ENCODE measurements at regions not wholly inside any gene's neighbourhood (a gene's known extent, or its start where the extent isn't known, plus 50 kb on each side); places are given as distances from the start of the nearest gene placed in this dataset.

- TF ChIP-seq, protein P1, sequence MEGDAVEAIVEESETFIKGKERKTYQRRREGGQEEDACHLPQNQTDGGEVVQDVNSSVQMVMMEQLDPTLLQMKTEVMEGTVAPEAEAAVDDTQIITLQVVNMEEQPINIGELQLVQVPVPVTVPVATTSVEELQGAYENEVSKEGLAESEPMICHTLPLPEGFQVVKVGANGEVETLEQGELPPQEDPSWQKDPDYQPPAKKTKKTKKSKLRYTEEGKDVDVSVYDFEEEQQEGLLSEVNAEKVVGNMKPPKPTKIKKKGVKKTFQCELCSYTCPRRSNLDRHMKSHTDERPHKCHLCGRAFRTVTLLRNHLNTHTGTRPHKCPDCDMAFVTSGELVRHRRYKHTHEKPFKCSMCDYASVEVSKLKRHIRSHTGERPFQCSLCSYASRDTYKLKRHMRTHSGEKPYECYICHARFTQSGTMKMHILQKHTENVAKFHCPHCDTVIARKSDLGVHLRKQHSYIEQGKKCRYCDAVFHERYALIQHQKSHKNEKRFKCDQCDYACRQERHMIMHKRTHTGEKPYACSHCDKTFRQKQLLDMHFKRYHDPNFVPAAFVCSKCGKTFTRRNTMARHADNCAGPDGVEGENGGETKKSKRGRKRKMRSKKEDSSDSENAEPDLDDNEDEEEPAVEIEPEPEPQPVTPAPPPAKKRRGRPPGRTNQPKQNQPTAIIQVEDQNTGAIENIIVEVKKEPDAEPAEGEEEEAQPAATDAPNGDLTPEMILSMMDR (IDR thresholded peaks at IDR 0.05), result no peak
- no peak for TF ChIP-seq POLR2AphosphoS5 (IDR thresholded peaks at IDR 0.05)
Observed at GRCh38 chr20:22241609-22242008, 342.8 kb downstream of the FOXA2 start.

Data from upper lobe of left lung (tissue), 4 donors.